WTC11 (cell line): ENCODE measurements at regions not wholly inside any gene's neighbourhood (a gene's known extent, or its start where the extent isn't known, plus 50 kb on each side); places are given as distances from the start of the nearest gene placed in this dataset.
A peak's percentile ranks its signal among the peaks of the same experiment; 100 is the strongest.

Experiments
- ATAC-seq: fragments of 200-7000 bp; cut with Tn5 transposase; 2 replicates; pipeline ENCODE4 v1.10.0; 2021; ENCODE audit warnings: mild to moderate bottlenecking, moderate library complexity
- CTCF ChIA-PET: fragments of 300-600 bp; sonication (Branson Sonifier 250); formaldehyde crosslinking; loops from one replicate; lab custom pipeline; 2021; ENCODE audit warnings: antibody characterized with exemption; lab: Charles Lee
- POLR2A ChIA-PET: fragments of 350-600 bp; sonication (Branson Sonifier 250); formaldehyde crosslinking; loops from one replicate; lab custom pipeline; 2021; ENCODE audit warnings: antibody characterized with exemption; lab: Charles Lee
- DNase-seq: peaks from one replicate; pipeline ENCODE4 v3.0.0; 2021; ENCODE audit warnings: low spot score
- H3K27ac Mint-ChIP-seq: 2 replicates; pipeline ENCODE4 v1.8.0; 2021; ENCODE audit warnings: mixed read lengths
- H3K27me3 Mint-ChIP-seq: 2 replicates; pipeline ENCODE4 v1.8.0; 2021; ENCODE audit warnings: low read depth, mild to moderate bottlenecking, moderate library complexity, mixed read lengths
- H3K36me3 Mint-ChIP-seq: 2 replicates; pipeline ENCODE4 v1.8.0; 2021; ENCODE audit warnings: mixed read lengths
- H3K4me1 Mint-ChIP-seq: 2 replicates; pipeline ENCODE4 v1.8.0; 2022; ENCODE audit warnings: mixed read lengths
- H3K4me3 Mint-ChIP-seq: 2 replicates; pipeline ENCODE4 v1.8.0; 2021; ENCODE audit warnings: mild to moderate bottlenecking, moderate library complexity, mixed read lengths
- H3K9me3 Mint-ChIP-seq: 2 replicates; pipeline ENCODE4 v1.8.0; 2021; ENCODE audit warnings: mixed read lengths
- CREM ChIP-seq: sonication (generic); formaldehyde crosslinking; IDR thresholded peaks from 2 replicates; pipeline ENCODE4 v1.8.1; 2022; ENCODE audit warnings: mild to moderate bottlenecking, missing genetic modification reagents, moderate library complexity
- GTF2I ChIP-seq: fragments of 250-450 bp; sonication (Bioruptor Pico); conservative IDR thresholded peaks from 2 replicates; pipeline ENCODE4 v1.4.0; 2021; ENCODE audit warnings: mild to moderate bottlenecking
- MXD4 ChIP-seq: fragments of 250-450 bp; sonication (Bioruptor Pico); IDR thresholded peaks from 2 replicates; pipeline ENCODE4 v1.8.0; 2021; ENCODE audit warnings: mild to moderate bottlenecking, moderate library complexity, borderline replicate concordance
- NFE2L1 ChIP-seq: sonication (generic); formaldehyde crosslinking; IDR thresholded peaks from 2 replicates; pipeline ENCODE4 v1.8.1; 2023; ENCODE audit warnings: missing genetic modification reagents
- NFYB ChIP-seq: sonication (generic); formaldehyde crosslinking; conservative IDR thresholded peaks from 2 replicates; pipeline ENCODE4 v1.8.0; 2022; ENCODE audit warnings: low read depth, missing genetic modification reagents
- NR1H2 ChIP-seq: sonication (generic); formaldehyde crosslinking; IDR thresholded peaks from 2 replicates; pipeline ENCODE4 v1.9.0; 2021; ENCODE audit warnings: mild to moderate bottlenecking, moderate library complexity, missing genetic modification reagents
- PRDM15 ChIP-seq: sonication (generic); formaldehyde crosslinking; IDR thresholded peaks from 2 replicates; pipeline ENCODE4 v1.8.0; 2022; ENCODE audit warnings: missing genetic modification reagents
- PRRX2 ChIP-seq: fragments of 250-450 bp; sonication (Bioruptor Pico); IDR thresholded peaks from 2 replicates; pipeline ENCODE4 v1.8.0; 2021; ENCODE audit warnings: mild to moderate bottlenecking
- ZNF263 ChIP-seq: sonication (generic); formaldehyde crosslinking; IDR thresholded peaks from 2 replicates; pipeline ENCODE4 v1.8.1; 2022; ENCODE audit warnings: low read depth, mild to moderate bottlenecking, moderate library complexity, missing genetic modification reagents
- ZNF396 ChIP-seq: fragments of 250-450 bp; sonication (Bioruptor Pico); IDR thresholded peaks from 2 replicates; pipeline ENCODE4 v1.8.0; 2021; ENCODE audit warnings: mild to moderate bottlenecking, moderate library complexity, borderline replicate concordance
- ZNF416 ChIP-seq: fragments of 250-450 bp; sonication (Bioruptor Pico); IDR thresholded peaks from 2 replicates; pipeline ENCODE4 v1.9.0; 2021; ENCODE audit warnings: mild to moderate bottlenecking, inconsistent platforms
- ZNF512 ChIP-seq: sonication (generic); formaldehyde crosslinking; IDR thresholded peaks from 2 replicates; pipeline ENCODE4 v1.8.1; 2022; ENCODE audit warnings: missing genetic modification reagents, borderline replicate concordance
- ZNF532 ChIP-seq: fragments of 250-450 bp; sonication (Bioruptor Pico); IDR thresholded peaks from 2 replicates; pipeline ENCODE4 v1.9.0; 2021; ENCODE audit warnings: mild to moderate bottlenecking, borderline replicate concordance
- ZNF671 ChIP-seq: fragments of 250-450 bp; sonication (Bioruptor Pico); IDR thresholded peaks from 2 replicates; pipeline ENCODE4 v1.8.0; 2021; ENCODE audit warnings: mild to moderate bottlenecking
- TF ChIP-seq, protein P1 (sequence below): sonication (generic); formaldehyde crosslinking; IDR thresholded peaks from 2 replicates; pipeline ENCODE4 v1.8.0; 2022; ENCODE audit warnings: mild to moderate bottlenecking, missing genetic modification reagents

GRCh38 chr11:105469931-105470330 lies 139.9 kb upstream of the GRIA4 start:
- ChIA-PET POLR2A (no interaction called here), CTCF (no interaction called here)
- H3K36me3 Mint-ChIP-seq = no peaks in the 10 kb centered on the region

More at GRCh38 chr11:105469931-105470330, 139.9 kb upstream of the GRIA4 start:
- no peaks in the 10 kb centered on the region for H3K9me3 Mint-ChIP-seq
- DNase-seq (no peak), ATAC-seq (peak; percentile 58)
- H3K4me3 Mint-ChIP-seq = no peak overlapping the region
- TF ChIP-seq ZNF532 (CRISPR knock-in tag) = no peak
- TF ChIP-seq ZNF512 = no peak
- TF ChIP-seq MXD4 (CRISPR knock-in tag) = no peak
- TF ChIP-seq CREM (CRISPR knock-in tag) = no peak
- no peak for TF ChIP-seq NFE2L1 (CRISPR knock-in tag)
- no peak for TF ChIP-seq PRDM15 (CRISPR knock-in tag)
- TF ChIP-seq ZNF416 = no peak
- TF ChIP-seq ZNF671 (CRISPR knock-in tag) = no peak
- TF ChIP-seq PRRX2 (CRISPR knock-in tag) = no peak
- no peak for TF ChIP-seq ZNF396 (CRISPR knock-in tag)
- TF ChIP-seq, protein P1, sequence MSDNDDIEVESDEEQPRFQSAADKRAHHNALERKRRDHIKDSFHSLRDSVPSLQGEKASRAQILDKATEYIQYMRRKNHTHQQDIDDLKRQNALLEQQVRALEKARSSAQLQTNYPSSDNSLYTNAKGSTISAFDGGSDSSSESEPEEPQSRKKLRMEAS (CRISPR knock-in tag) = no peak
- TF ChIP-seq NR1H2 (CRISPR knock-in tag) = no peak
- TF ChIP-seq NFYB (CRISPR knock-in tag) = no peak
- no peak for TF ChIP-seq ZNF263 (CRISPR knock-in tag)
- no peak for TF ChIP-seq GTF2I (CRISPR knock-in tag)
- H3K4me1 Mint-ChIP-seq = no peaks in the 10 kb centered on the region
- no peak overlapping the region for H3K27ac Mint-ChIP-seq
- H3K27me3 Mint-ChIP-seq = no peaks in the 10 kb centered on the region
